IPS-NIHi7 (cell line): ENCODE measurements at regions not wholly inside any gene's neighbourhood (a gene's known extent, or its start where the extent isn't known, plus 50 kb on each side); places are given as distances from the start of the nearest gene placed in this dataset.
"Not testable (repeated sequence)": the region's sequence is repeated elsewhere in the genome, so short reads cannot be mapped to it uniquely, and the experiment has no call there.

Experiments
- DNase-seq: peaks from one replicate; pipeline ENCODE4 v3.0.0; 2012; ENCODE audit warnings: mixed read lengths; ENCODE audit errors: extremely low spot score

DNA sequence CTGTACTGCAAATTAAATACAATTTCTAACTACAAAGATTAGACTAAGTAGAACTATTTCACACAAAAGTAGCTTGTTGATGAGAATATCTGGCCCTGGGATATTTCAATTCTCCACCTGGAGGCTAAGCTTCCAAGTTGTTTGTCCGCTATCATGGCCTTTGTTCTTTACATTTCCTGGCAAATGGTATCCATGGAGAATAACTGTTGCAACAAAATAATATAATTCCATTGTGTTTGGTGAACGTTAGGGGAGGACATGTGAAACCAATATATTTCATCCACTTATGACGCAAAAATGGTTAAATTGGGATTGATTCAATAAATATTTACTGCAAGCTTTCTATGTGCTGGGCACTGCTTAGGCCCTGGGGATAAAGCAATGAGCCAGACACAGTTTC is 565.4 kb downstream of the PTPRC start:
- no peak for DNase-seq

GRCh38 chr1:199205740-199206441 is 567.1 kb downstream of the PTPRC start:
- DNase-seq = no peak

GRCh38 chr1:199208847-199209246 is 570.0 kb downstream of the PTPRC start:
- no peak for DNase-seq

DNA sequence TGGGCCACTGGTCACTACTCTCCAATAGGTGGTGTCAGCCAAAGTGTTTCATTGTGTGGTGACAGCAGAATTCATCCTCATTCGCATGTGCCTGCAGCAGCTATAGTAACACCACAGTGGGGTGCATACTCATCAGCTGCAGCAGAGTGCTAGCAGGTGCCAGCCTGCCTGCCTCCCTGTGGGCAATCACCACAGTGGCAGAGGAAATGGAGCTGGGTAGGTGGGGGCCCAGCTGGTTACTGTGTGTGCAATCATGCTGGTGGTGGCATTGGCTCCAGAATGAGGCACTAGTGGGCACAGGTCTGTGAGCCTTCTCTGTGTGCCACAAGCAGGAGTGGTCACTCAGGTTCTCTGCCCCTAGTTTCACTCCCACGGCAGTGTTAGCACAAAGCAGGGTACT is 579.2 kb downstream of the PTPRC start:
- DNase-seq = peak; percentile 25

DNA sequence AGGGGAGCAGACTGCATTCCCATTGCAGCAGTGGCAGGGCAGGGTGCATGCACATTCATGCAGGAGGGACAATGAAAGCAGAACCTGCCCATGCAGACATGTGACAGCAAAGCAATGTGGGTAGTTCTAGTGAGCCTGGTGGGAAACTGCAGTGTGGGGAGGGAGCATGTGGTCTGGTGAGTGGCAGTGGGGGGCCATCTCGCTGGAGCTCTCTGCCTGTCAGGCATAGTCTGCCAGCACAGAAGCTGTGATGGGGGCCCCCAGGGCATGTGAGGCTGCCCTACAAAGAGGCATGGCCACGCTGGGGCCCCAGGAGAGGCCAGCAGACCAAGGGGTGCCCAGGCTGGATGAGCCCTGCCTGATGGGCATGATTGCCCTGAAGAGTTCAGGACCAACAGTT is 579.7 kb downstream of the PTPRC start:
- no peak for DNase-seq

DNA sequence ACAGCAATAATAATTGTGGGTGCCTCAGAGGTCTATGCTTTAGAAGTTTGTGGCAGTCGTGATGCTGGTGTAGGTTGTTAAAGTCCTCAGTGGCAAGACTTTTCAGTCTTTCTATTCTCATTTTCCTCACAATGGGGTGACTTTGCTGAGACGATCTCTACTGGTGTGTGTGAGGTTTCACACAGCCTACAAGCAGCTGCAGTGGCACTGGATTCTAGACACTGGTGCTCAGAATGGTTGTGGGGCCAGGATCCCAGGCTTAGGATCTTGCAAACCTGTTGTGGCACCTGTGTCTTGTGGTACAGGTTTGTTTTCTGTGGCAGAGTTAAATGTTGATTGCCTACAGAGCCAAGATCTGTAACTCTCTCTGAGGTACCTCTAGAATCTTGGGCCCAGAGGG is 581.2 kb downstream of the PTPRC start:
- DNase-seq = no peak

- DNase-seq = no peak
Observed at GRCh38 chr1:199221371-199222150, 582.7 kb downstream of the PTPRC start.

GRCh38 chr1:199223936-199224335 is 585.1 kb downstream of the PTPRC start:
- no peak for DNase-seq

- no peak for DNase-seq
Observed at GRCh38 chr1:199226163-199226562, 587.3 kb downstream of the PTPRC start.

DNA sequence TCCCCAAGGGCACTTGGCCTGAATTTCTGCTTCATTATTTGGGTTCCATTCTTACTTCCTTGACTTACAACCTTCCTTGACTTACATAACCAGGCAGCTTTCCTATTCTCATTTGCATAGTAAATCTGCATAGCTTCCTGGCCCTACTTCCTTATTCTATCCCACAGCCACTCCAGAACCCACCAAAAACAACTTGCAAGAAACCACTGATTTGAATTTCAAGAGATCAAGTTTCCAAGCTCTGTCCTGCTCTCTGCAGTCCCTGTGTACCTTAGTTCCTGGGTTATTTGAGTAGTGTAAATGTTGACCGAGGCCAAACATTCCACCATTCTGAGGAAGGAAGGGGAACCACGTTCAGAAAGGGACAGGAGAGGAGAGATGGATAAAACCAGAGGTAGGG is 603.3 kb downstream of the PTPRC start:
- no peak for DNase-seq

GRCh38 chr1:199242601-199243000 is 603.8 kb downstream of the PTPRC start:
- no peak for DNase-seq

GRCh38 chr1:199243423-199244061 is 604.7 kb downstream of the PTPRC start:
- DNase-seq = peak; percentile 84

GRCh38 chr1:199245946-199246345 is 607.1 kb downstream of the PTPRC start:
- no peak for DNase-seq

GRCh38 chr1:199246716-199247115 is 607.9 kb downstream of the PTPRC start:
- DNase-seq = no peak

- no peak for DNase-seq
Observed at GRCh38 chr1:199247891-199248290, 609.1 kb downstream of the PTPRC start.

GRCh38 chr1:199254040-199254439 is 615.2 kb downstream of the PTPRC start:
- DNase-seq = not testable (repeated sequence)

DNA sequence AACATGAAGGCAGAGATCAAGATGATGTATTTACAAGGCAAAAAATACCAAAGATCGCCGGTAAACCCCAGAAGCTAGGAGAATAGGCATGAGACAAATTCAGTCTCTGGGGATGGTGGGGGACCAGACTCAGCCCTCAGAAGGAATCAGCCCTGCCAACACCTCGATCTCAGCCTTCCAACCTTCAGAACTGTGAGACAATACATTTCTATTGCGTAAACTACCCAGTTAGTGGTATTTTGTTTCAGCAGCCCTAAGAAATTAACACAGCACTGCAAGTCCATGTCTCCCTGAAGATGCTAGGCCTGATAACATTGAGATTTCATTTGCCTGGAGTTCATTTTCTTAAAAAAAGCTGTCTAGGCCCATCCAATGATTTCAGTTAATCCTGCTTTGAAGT is 622.5 kb downstream of the PTPRC start:
- DNase-seq = no peak

DNA sequence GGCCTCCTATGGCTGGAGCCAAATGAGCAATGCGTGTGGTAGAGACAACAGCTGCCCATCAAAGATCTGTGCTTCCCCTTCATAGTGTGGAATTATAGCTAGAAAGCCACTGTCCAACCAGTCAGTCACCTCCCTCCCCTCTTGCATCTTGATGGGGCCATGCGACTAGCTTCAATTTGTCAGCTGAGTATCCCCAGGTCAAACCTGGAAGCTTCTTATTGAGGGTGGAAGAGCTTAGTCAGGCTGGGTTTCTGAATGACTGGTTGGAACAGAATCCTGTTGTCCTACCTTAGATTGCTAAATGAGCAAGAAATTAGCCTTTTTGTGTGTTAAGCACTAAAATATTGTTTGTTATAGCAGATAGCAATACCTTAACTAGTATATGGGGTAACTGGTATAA is 625.4 kb downstream of the PTPRC start:
- no peak for DNase-seq

DNA sequence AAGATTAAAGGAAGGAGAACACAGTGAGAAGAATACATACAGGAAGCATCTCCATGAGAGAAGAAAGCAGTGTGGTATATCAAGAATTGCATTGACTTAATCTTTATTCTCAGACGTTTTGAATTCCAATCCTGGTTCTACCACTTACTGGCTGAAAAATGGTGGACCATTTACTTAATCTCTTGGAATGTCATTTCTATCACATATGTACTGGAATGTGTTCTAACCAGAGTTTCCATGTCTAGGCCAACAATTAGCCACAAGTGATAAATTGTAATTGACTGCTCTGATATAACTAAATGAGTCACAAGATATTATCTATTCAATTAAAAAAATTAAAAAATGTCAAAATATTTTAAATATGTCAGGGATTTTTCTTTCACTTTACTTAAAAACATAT is 626.1 kb downstream of the PTPRC start:
- no peak for DNase-seq

GRCh38 chr1:199265319-199265718 is 626.5 kb downstream of the PTPRC start:
- no peak for DNase-seq

DNA sequence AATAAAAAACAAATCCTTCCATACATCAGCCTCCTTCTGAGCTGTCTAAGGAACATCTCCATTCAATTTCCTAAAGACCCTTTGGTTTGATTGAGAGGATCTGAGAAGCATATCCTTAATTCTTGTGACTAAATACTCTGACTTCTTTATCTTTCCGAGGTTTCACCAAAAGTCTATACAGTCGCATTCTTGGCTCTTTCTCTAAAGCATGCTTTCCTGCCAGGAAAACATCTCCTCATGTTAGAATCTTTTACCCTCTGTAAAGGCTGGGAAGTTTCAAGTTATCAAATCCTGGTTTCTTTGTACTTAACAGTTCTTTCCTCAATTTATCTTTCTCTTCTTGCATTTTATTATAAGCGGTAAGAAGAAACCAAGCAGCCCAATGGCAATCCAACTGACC is 630.4 kb downstream of the PTPRC start:
- no peak for DNase-seq

DNA sequence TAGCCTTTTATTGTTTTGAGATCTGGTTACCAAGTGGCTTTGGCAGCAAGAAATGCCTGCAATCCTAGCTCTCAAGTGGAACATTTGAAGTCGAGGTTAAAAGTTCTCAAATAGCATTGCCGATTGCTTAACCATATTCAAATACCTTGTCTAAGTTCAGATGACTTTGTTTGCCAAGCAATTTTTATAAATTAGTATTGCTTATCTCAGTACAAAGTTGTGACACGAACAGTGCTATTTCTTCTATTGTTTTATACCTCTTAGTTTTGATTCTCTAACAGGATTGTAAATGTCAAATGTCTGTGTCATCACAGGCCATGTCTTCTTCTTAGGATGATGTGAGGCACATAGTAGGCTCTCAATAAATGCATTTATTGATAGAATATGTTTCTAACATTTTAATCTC is 633.3 kb downstream of the PTPRC start:
- no peak for DNase-seq

DNA sequence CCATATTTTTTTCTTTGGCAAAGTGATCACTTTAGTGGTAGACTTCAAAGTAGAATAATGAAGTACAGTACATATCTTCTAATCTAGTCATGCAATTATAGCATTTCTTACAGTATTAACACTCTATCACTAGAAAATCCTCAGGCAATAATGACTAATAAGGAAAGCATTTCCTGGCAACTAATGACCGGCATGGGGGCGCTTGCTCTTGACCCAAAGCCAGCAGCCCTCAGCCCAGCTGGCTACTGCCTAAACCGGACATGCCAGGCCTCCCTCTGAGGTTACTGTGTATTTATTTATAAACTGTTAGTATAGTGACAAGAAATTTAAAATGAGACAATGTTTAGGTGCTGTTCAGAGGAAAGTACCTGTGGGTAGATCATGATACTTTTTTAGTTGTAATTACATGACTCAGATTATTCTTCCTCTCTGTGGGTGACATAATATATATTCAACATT is 633.8 kb downstream of the PTPRC start:
- DNase-seq = peak; percentile 52
